Erythroblast (primary cell): ENCODE measurements at regions not wholly inside any gene's neighbourhood (a gene's known extent, or its start where the extent isn't known, plus 50 kb on each side); places are given as distances from the start of the nearest gene placed in this dataset.

Experiments
- GATA1 ChIP-seq: IDR thresholded peaks from 2 replicates; pipeline ENCODE4 v1.6.1; 2011; ENCODE audit warnings: low read depth, mild to moderate bottlenecking, control low read depth, low read length, moderate library complexity
- POLR2A ChIP-seq: IDR thresholded peaks from 2 replicates; pipeline ENCODE4 v1.6.1; 2011; ENCODE audit warnings: mild to moderate bottlenecking, low read length

DNA sequence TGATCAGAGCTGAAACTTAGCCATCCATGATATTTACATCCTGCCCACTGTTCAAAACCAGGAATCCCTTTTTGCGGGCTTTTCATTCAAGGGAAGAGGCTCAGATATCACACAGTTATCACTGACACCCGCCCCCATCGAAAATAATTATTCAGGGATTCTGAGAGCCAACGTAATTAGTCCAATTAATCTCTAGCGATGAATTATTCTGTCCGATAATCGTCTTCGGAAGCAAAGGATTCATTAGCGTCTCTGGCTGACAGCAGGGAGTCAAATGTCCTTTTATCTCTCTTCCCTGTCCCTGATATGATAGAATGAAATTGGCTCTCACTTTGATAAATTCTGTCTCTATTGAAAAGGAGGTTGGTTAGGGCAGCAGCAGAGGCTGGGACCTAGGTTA, 140.4 kb upstream of the IPO9 start:
- no peak for TF ChIP-seq POLR2A
- no peak for TF ChIP-seq GATA1
